Body of pancreas (tissue), 4 donors: ENCODE measurements at regions not wholly inside any gene's neighbourhood (a gene's known extent, or its start where the extent isn't known, plus 50 kb on each side); places are given as distances from the start of the nearest gene placed in this dataset.

Source experiments
- CTCF ChIP-seq, 7 experiments: fragments of 450-650 bp in 4 of 7; fragments of 200-600 bp in 3 of 7; sonication (generic) in 3 of 7; IDR thresholded peaks; one replicate each; pipeline ENCODE4 v1.5.1; 2016 to 2019; ENCODE audit warnings: antibody characterized with exemption in 7 of 7
- POLR2A ChIP-seq, 3 donors: fragments of 450-650 bp; IDR thresholded peaks; one replicate each; pipeline ENCODE4 v1.6.1; 2016; ENCODE audit warnings: antibody characterized with exemption in 3 of 3, mild to moderate bottlenecking in 2 of 3

DNA sequence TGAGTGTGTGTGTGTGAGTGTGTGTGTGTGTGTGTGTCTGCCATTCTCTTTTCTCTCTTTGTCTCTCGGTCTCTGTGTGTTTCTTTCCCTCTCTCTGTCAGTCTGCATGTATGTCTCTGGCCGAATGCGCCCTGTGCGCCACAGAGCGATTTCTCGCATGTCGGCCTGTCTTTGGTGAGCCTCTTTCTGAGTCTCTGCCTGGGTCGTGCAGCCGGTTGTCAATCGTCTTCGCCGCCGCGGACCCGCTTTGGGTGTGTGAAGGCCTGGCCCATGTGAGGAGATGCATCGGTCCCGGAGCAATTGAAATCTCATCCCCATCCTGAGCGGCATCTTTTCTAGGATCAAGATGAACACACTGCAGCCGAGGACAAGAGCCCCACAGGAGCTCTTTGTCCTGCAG lies 1567.2 kb upstream of the DEFB115 start:
- no peak for TF ChIP-seq POLR2A (IDR thresholded peaks at IDR 0.05)
- no peak for TF ChIP-seq CTCF (IDR thresholded peaks at IDR 0.05)
